Esophagus (tissue), 2 donors: ENCODE measurements at regions not wholly inside any gene's neighbourhood (a gene's known extent, or its start where the extent isn't known, plus 50 kb on each side); places are given as distances from the start of the nearest gene placed in this dataset.

ENCODE experiments used
- H3K27ac ChIP-seq, 2 donors: one replicate each; pipeline ENCODE4 v1.5.1; 2013; ENCODE audit warnings: low read depth in 2 of 2, mild to moderate bottlenecking in 2 of 2, inconsistent platforms in 1 of 2, low read length in 1 of 2, moderate library complexity in 1 of 2
- H3K27me3 ChIP-seq, 2 donors: one replicate each; pipeline ENCODE4 v1.6.1; 2013; ENCODE audit warnings: low read length in 2 of 2, control low read depth in 1 of 2, mild to moderate bottlenecking in 1 of 2; ENCODE audit not compliant: insufficient read depth in 2 of 2, control insufficient read depth in 1 of 2
- H3K36me3 ChIP-seq, 2 donors: one replicate each; pipeline ENCODE4 v1.6.1; 2013; ENCODE audit warnings: low read length in 1 of 2; ENCODE audit not compliant: control insufficient read depth in 2 of 2, insufficient read depth in 2 of 2
- H3K4me1 ChIP-seq, 2 donors: one replicate each; pipeline ENCODE4 v1.6.1; 2013; ENCODE audit warnings: low read length in 1 of 2; ENCODE audit not compliant: control insufficient read depth in 2 of 2, insufficient read depth in 2 of 2
- H3K4me3 ChIP-seq, 2 donors: one replicate each; pipeline ENCODE4 v1.5.1; 2013; ENCODE audit warnings: low read length in 2 of 2, mild to moderate bottlenecking in 2 of 2, low read depth in 1 of 2, moderate library complexity in 1 of 2
- H3K9me3 ChIP-seq, 2 donors: one replicate each; pipeline ENCODE4 v1.6.1; 2013; ENCODE audit warnings: mild to moderate bottlenecking in 2 of 2, low read depth in 1 of 2, low read length in 1 of 2, moderate library complexity in 1 of 2; ENCODE audit not compliant: control insufficient read depth in 2 of 2, insufficient read depth in 1 of 2
- WGBS, 2 donors: extraction: QIAGEN DNeasy Blood & Tissue Kit; methylation state at CpG; one replicate each; pipeline ENCODE4 v1.1.7; 2013; 5-methylcytosine and 5-hydroxymethylcytosine counted together
- donor health status: healthy with polysubstance abuse.
- donor health status: Bipolar disorder and iron deficiency.

- H3K27ac ChIP-seq: no peak overlapping the region
- no peaks in the 10 kb centered on the region for H3K36me3 ChIP-seq
- H3K9me3 ChIP-seq: no peaks in the 10 kb centered on the region
These were observed 131.0 kb upstream of the SRD5A2 start for GRCh38 chr2:31711737-31712136.

GRCh38 chr2:31710121-31710520 lies 129.4 kb upstream of the SRD5A2 start:
- H3K27me3 ChIP-seq: no peaks in the 10 kb centered on the region
- H3K36me3 ChIP-seq: no peaks in the 10 kb centered on the region
- no peak overlapping the region for H3K27ac ChIP-seq
- 82 to 89% methylated on average over 2 of the region's 2 CpGs for whole genome bisulfite sequencing, 2 donors
- H3K9me3 ChIP-seq: peaks cover 0 to 1% of the 10 kb centered on the region in 2 donors
- H3K4me1 ChIP-seq: no peaks in the 10 kb centered on the region
- no peak overlapping the region for H3K4me3 ChIP-seq

More at GRCh38 chr2:31711737-31712136, 131.0 kb upstream of the SRD5A2 start:
- Histone ChIP-seq H3K4me3 (no peak overlapping the region), H3K27me3 (no peaks in the 10 kb centered on the region), H3K4me1 (no peaks in the 10 kb centered on the region)

- Histone ChIP-seq H3K36me3 (no peaks in the 10 kb centered on the region), H3K27me3 (no peaks in the 10 kb centered on the region), H3K27ac (no peak overlapping the region), H3K4me3 (no peak overlapping the region), H3K4me1 (no peaks in the 10 kb centered on the region), H3K9me3 (peaks cover 0 to 1% of the 10 kb centered on the region in 2 donors)
- WGBS, 2 donors: 76 to 80% methylated on average over 3 of the region's 3 CpGs
These were observed 127.3 kb upstream of the SRD5A2 start for GRCh38 chr2:31707992-31708391.

DNA sequence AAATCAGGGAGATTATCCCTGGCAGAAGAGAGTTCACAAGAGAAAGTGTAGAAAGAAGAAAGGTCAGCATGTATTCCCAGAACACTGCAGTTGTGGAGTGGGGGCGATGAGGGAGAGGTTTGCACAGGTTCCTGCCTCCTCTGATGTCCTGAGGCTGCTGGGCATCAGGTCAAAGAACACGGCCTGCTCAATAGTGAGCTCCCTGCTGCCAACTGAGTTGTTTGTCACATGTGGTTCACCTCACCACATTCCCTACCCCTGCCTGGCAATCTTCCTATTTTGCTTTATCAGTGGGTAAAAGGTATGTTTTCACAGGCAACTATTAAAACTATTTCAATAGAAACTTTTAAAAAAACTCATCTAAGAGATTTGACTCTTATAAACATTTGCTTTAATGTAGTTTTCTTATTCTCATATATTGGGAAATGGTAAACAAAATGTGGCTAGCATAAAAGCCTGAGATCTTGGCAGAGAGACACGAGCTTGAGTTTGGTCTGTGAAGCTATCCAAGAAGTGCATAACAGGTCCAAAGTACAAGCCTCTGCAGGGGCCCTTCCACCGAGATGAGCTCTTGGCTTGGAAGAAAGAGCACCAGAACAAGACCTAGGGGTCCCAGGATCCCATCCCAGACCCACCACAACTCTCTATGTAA lies 123.9 kb upstream of the SRD5A2 start:
- Histone ChIP-seq H3K36me3 (no peaks in the 10 kb centered on the region), H3K27ac (no peak overlapping the region), H3K4me1 (no peaks in the 10 kb centered on the region), H3K27me3 (no peaks in the 10 kb centered on the region), H3K9me3 (peaks cover 0 to 1% of the 10 kb centered on the region in 2 donors), H3K4me3 (no peak overlapping the region)
- 27 to 32% methylated on average over 4 of the region's 4 CpGs for WGBS, 2 donors

DNA sequence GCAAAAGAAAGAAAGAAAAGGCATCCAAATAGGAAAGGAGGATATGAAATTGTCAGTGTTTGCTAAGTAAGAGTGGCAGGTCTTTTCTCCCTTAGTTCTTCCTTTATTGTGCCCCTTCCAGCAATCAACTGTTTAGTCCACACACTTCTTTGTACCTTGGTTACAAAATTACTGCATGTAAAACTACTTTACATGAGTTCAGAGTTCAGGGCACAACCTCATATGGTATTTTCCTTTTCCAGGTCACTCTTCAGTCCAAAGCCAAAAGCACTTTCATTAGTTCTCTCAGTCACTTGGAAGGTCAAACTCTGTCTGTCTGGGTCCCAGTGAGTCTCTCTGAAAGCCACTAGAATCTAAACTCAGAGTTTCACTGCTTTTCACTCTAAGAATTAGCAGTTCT lies 122.5 kb upstream of the SRD5A2 start:
- no peak overlapping the region for H3K4me3 ChIP-seq
- H3K9me3 ChIP-seq: peaks cover 4 to 8% of the 10 kb centered on the region in 2 donors
- H3K27ac ChIP-seq: no peak overlapping the region
- H3K27me3 ChIP-seq: no peaks in the 10 kb centered on the region
- H3K36me3 ChIP-seq: no peaks in the 10 kb centered on the region
- H3K4me1 ChIP-seq: no peaks in the 10 kb centered on the region

GRCh38 chr2:31698722-31699121 lies 118.0 kb upstream of the SRD5A2 start:
- no peak overlapping the region for H3K4me3 ChIP-seq
- peaks cover 14 to 15% of the 10 kb centered on the region in 2 donors for H3K9me3 ChIP-seq
- H3K27me3 ChIP-seq: no peaks in the 10 kb centered on the region
- 77 to 78% methylated on average over 1 of the region's 1 CpG for WGBS, 2 donors
- H3K27ac ChIP-seq: no peak overlapping the region
- no peaks in the 10 kb centered on the region for H3K4me1 ChIP-seq
- H3K36me3 ChIP-seq: no peaks in the 10 kb centered on the region

DNA sequence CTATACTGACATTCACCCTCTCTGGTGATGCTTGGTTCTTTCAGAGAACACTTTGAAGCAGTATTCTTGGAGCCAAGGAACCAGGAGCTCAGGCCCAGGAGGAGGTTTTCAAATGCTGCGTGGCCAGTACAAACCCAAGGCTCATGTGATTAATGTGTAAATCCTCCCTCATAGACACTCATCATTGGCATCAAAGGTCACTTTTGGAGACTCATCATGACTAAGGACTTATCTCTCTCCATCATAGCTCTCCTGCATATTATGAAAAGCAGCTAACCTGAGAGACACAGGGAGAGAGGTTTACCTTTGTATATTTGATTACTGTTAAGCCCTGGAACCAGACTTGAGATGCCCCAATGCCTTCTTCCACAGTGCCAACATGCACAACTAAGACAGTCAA lies 115.3 kb upstream of the SRD5A2 start:
- Histone ChIP-seq H3K9me3 (peaks cover 21 to 26% of the 10 kb centered on the region in 2 donors), H3K36me3 (no peaks in the 10 kb centered on the region), H3K27me3 (no peaks in the 10 kb centered on the region), H3K4me1 (no peaks in the 10 kb centered on the region), H3K27ac (no peak overlapping the region), H3K4me3 (no peak overlapping the region)
- WGBS, 2 donors: 87 to 96% methylated on average over 1 of the region's 1 CpG

DNA sequence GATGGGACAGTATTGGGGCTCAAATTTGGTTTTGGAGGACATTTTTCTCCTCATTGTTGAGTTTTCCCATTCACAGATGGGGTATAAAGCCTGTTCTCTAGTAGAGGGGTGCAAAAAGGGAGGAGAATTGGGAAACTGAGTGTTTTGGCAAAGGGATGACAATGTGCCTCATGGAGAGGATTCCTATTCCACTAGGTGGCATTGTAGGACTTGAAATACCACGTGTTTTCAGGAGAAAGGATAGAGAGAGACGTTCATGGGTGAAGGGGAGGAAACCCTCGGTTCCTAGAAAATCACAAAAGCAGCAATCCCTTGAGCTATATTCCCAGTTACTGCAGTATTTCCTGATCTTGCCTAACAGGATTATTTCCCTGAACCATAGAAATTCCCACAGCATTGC lies 113.7 kb upstream of the SRD5A2 start:
- Histone ChIP-seq H3K9me3 (peaks cover 21 to 26% of the 10 kb centered on the region in 2 donors), H3K36me3 (no peaks in the 10 kb centered on the region), H3K4me1 (no peaks in the 10 kb centered on the region), H3K4me3 (no peak overlapping the region), H3K27ac (no peak overlapping the region), H3K27me3 (no peaks in the 10 kb centered on the region)
- WGBS, 2 donors: 51 to 59% methylated on average over 3 of the region's 3 CpGs

GRCh38 chr2:31693882-31694281 lies 113.1 kb upstream of the SRD5A2 start:
- peaks cover 21 to 26% of the 10 kb centered on the region in 2 donors for H3K9me3 ChIP-seq
- no peak overlapping the region for H3K4me3 ChIP-seq
- no peaks in the 10 kb centered on the region for H3K4me1 ChIP-seq
- 83 to 88% methylated on average over 3 of the region's 3 CpGs for WGBS, 2 donors
- H3K27me3 ChIP-seq: no peaks in the 10 kb centered on the region
- no peaks in the 10 kb centered on the region for H3K36me3 ChIP-seq
- no peak overlapping the region for H3K27ac ChIP-seq

- no peaks in the 10 kb centered on the region for H3K36me3 ChIP-seq
- H3K27me3 ChIP-seq: no peaks in the 10 kb centered on the region
- WGBS, 2 donors: 44 to 49% methylated on average over 4 of the region's 4 CpGs
- H3K27ac ChIP-seq: no peak overlapping the region
- H3K4me3 ChIP-seq: no peak overlapping the region
- no peaks in the 10 kb centered on the region for H3K4me1 ChIP-seq
- H3K9me3 ChIP-seq: peaks cover 8 to 13% of the 10 kb centered on the region in 2 donors
These were observed 107.5 kb upstream of the SRD5A2 start for GRCh38 chr2:31688282-31688681.
